ENCODE measurements at regions not wholly inside any gene's neighbourhood (a gene's known extent, or its start where the extent isn't known, plus 50 kb on each side); places are given as distances from the start of the nearest gene placed in this dataset.

DNA sequence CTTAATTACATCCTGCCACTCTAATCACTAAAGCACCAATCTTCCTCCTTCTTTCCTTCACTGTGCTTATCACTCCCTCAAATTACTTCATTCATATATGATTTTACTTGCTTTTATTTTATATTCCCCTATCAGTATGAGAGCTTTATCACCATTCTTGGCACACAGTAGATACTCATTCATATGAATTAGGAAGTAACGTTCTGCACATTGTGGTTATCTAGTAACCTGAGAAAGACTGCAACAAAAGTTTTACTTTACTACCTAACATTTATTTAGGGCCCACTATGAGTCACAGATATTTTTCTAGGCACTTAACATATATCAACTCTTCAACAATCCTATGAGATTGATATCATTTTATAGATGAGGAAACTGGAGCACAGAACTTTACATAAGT, 1559.9 kb upstream of the TENM4 start:
- H3K4me3 Mint-ChIP-seq: no peak overlapping the region
- no peak for TF ChIP-seq CTCF (IDR thresholded peaks at IDR 0.05)
- ChIA-PET POLR2A (no interaction called here), CTCF (no interaction called here)
- no peaks in the 10 kb centered on the region for H3K27me3 Mint-ChIP-seq
- intact Hi-C loops (cut with micrococcal nuclease): no loop called here
- H3K9me3 Mint-ChIP-seq: peaks cover 5% of the 10 kb centered on the region
- no peaks in the 10 kb centered on the region for H3K4me1 Mint-ChIP-seq (ENCODE audit: low read depth)
- DNase-seq (no peak), ATAC-seq (no peak)
- no peaks in the 10 kb centered on the region for H3K36me3 Mint-ChIP-seq (ENCODE audit: low read depth)
- no peak overlapping the region for H3K27ac Mint-ChIP-seq

DNA sequence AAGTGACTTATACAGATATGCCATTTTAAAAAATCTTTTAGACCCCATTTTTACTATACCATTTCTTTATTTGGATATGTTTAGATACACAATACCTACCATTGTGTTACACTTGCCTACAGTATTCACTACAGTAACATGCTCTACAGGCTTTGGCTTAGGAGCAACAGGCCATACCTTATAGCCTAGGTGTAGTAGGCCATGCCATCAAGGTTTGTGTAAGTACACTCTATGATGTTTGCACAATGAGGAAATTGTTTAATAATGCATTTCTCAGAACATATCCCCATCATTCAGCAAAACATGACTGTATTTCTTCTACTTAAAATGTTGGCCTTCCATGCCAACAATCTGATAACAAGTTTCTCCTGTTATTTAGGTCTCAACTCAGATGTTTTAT, 1559.5 kb upstream of the TENM4 start:
- intact Hi-C loops (cut with micrococcal nuclease): no loop called here
- POLR2A ChIA-PET: no interaction called here
- no peaks in the 10 kb centered on the region for H3K4me1 Mint-ChIP-seq (ENCODE audit: low read depth)

DNA sequence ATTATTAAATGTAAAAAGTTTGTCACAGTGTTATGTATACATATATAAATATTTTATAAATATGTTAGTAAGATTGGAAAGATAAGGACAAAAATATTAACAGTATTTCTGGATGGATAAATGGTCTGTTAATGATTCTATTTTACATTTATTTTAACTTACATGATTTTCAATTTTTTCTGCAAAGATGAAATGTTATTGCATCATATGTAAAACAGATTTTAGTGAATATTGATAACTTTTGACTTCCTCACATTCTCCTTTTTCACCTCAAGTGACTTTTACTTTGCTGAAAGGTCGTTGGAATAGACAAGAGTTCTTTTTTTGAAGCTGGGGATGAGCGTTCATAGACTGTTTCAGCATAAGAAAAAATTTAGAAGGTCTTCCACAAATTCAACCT, 1554.7 kb upstream of the TENM4 start:
- no peak overlapping the region for H3K4me3 Mint-ChIP-seq
- intact Hi-C loops (cut with micrococcal nuclease): no loop called here
- no peak for DNase-seq
- ChIA-PET POLR2A (no interaction called here), CTCF (no interaction called here)
- peaks cover 7% of the 10 kb centered on the region for H3K9me3 Mint-ChIP-seq
- no peaks in the 10 kb centered on the region for H3K36me3 Mint-ChIP-seq (ENCODE audit: low read depth)
- no peak overlapping the region for H3K27ac Mint-ChIP-seq
- H3K27me3 Mint-ChIP-seq: no peaks in the 10 kb centered on the region
- no peaks in the 10 kb centered on the region for H3K4me1 Mint-ChIP-seq (ENCODE audit: low read depth)
- TF ChIP-seq CTCF (IDR thresholded peaks at IDR 0.05): no peak
- no peak for ATAC-seq

More for the DNA sequence above, 1559.5 kb upstream of the TENM4 start:
- Mint-ChIP-seq H3K9me3 (peaks cover 5% of the 10 kb centered on the region), H3K4me3 (no peak overlapping the region), H3K27ac (no peak overlapping the region), H3K27me3 (no peaks in the 10 kb centered on the region), H3K36me3 (ENCODE audit: low read depth) (no peaks in the 10 kb centered on the region)
- TF ChIP-seq CTCF (IDR thresholded peaks at IDR 0.05): no peak
- no peak for ATAC-seq
- no peak for DNase-seq
- CTCF ChIA-PET: no interaction called here

DNA sequence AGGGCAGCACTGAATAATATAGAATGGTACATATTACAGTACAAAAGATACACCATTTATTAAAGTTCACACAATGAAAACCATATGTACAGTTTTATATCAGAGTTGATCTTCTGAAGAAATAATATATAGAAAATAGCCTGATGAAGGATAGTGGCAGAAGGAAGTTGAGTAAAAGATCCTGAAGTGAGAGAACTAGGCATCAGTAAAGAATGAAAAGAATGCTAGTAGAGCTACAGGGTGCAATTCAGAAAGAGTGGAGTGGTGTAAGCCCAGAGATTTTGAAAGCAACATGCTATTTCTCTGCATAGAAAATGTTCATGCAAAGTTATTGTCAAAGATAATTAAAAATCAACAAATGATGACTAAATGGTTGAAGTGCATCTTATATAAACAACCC, 1552.7 kb upstream of the TENM4 start:
- intact Hi-C loops (cut with micrococcal nuclease): no loop called here
- POLR2A ChIA-PET: no interaction called here
- ATAC-seq (no peak), DNase-seq (no peak)
- TF ChIP-seq CTCF (IDR thresholded peaks at IDR 0.05): no peak
- Mint-ChIP-seq H3K4me3 (no peak overlapping the region), H3K4me1 (ENCODE audit: low read depth) (no peaks in the 10 kb centered on the region), H3K36me3 (ENCODE audit: low read depth) (no peaks in the 10 kb centered on the region), H3K27me3 (no peaks in the 10 kb centered on the region), H3K27ac (no peak overlapping the region), H3K9me3 (peaks cover 11% of the 10 kb centered on the region)
- CTCF ChIA-PET: no interaction called here

DNA sequence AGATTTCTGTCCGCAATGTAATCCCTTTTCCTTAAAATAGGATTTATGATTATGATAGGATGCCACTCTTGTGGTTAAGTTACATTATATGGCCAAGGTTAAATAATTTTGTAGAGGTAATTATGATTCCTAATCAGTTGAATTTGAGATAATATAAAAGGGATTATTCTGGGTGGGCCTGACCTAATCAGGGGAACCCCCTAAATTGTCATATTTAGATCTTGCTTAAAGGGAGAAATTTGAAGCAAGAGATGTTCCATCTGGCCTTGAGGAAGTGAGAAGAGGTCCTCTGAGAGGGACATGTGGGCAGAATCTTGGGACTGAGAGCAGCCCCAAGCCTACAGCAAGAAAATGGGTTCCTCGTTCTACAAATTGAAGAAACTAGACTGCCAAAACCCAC, 1550.1 kb upstream of the TENM4 start:
- H3K4me1 Mint-ChIP-seq (ENCODE audit: low read depth): no peaks in the 10 kb centered on the region
- no peaks in the 10 kb centered on the region for H3K27me3 Mint-ChIP-seq
- no peak overlapping the region for H3K27ac Mint-ChIP-seq
- ATAC-seq (no peak), DNase-seq (no peak)
- CTCF ChIA-PET: no interaction called here
- TF ChIP-seq CTCF (IDR thresholded peaks at IDR 0.05): no peak
- intact Hi-C loops (cut with micrococcal nuclease): no loop called here
- no peaks in the 10 kb centered on the region for H3K36me3 Mint-ChIP-seq (ENCODE audit: low read depth)
- peaks cover 6% of the 10 kb centered on the region for H3K9me3 Mint-ChIP-seq
- POLR2A ChIA-PET: no interaction called here
- H3K4me3 Mint-ChIP-seq: no peak overlapping the region
